ENCODE measurements at regions not wholly inside any gene's neighbourhood (a gene's known extent, or its start where the extent isn't known, plus 50 kb on each side); places are given as distances from the start of the nearest gene placed in this dataset.

GRCh38 chr2:221360742-221361141 lies 211.4 kb downstream of the EPHA4 start:
- no peak for TF ChIP-seq CTCF (IDR thresholded peaks at IDR 0.05)
- no peak for TF ChIP-seq POLR2A (IDR thresholded peaks at IDR 0.05)

Measured in body of pancreas (tissue), 4 donors.